NCI-H82 treated with DMSO at 0.1 percent for 48 hours (cell line): ENCODE measurements at regions not wholly inside any gene's neighbourhood (a gene's known extent, or its start where the extent isn't known, plus 50 kb on each side); places are given as distances from the start of the nearest gene placed in this dataset.

Source experiments
- DNase-seq: peaks from one replicate; lab custom pipeline; 2025; ENCODE audit not compliant: unreplicated experiment; lab: John Stamatoyannopoulos, UW

GRCh38 chr11:134639586-134640330 lies 227.7 kb upstream of the B3GAT1 start:
- DNase-seq: no peak

GRCh38 chr11:134638796-134639430 lies 226.9 kb upstream of the B3GAT1 start:
- DNase-seq: no peak

GRCh38 chr11:134637091-134638015 lies 225.3 kb upstream of the B3GAT1 start:
- no peak for DNase-seq

- DNase-seq: no peak
Measured at GRCh38 chr11:134636071-134636470, 224.0 kb upstream of the B3GAT1 start.

- no peak for DNase-seq
Measured at GRCh38 chr11:134634897-134635831, 223.1 kb upstream of the B3GAT1 start.

GRCh38 chr11:134633276-134633675 lies 221.2 kb upstream of the B3GAT1 start:
- no peak for DNase-seq

- no peak for DNase-seq
Measured at GRCh38 chr11:134632347-134633119, 220.5 kb upstream of the B3GAT1 start.

GRCh38 chr11:134630861-134631260 lies 218.8 kb upstream of the B3GAT1 start:
- DNase-seq: no peak

- DNase-seq: no peak
Measured at GRCh38 chr11:134628426-134628825, 216.4 kb upstream of the B3GAT1 start.

GRCh38 chr11:134626032-134626431 lies 214.0 kb upstream of the B3GAT1 start:
- DNase-seq: no peak

- DNase-seq: no peak
Measured at GRCh38 chr11:134625631-134626030, 213.6 kb upstream of the B3GAT1 start.

- DNase-seq: no peak
Measured at GRCh38 chr11:134625151-134625550, 213.1 kb upstream of the B3GAT1 start.

- DNase-seq: no peak
Measured at GRCh38 chr11:134624166-134624920, 212.3 kb upstream of the B3GAT1 start.

- DNase-seq: no peak
Measured at GRCh38 chr11:134623711-134624110, 211.7 kb upstream of the B3GAT1 start.

GRCh38 chr11:134622458-134622857 lies 210.4 kb upstream of the B3GAT1 start:
- DNase-seq: no peak

- no peak for DNase-seq
Measured at GRCh38 chr11:134617360-134617759, 205.3 kb upstream of the B3GAT1 start.

- no peak for DNase-seq
Measured at GRCh38 chr11:134616038-134616437, 204.0 kb upstream of the B3GAT1 start.

GRCh38 chr11:134615041-134615615 lies 203.1 kb upstream of the B3GAT1 start:
- DNase-seq: no peak

GRCh38 chr11:134614141-134614540 lies 202.1 kb upstream of the B3GAT1 start:
- no peak for DNase-seq
